Hepatocyte (in vitro differentiated cells): ENCODE measurements at regions not wholly inside any gene's neighbourhood (a gene's known extent, or its start where the extent isn't known, plus 50 kb on each side); places are given as distances from the start of the nearest gene placed in this dataset.

Experiments used
- EZH2 ChIP-seq: fragments of 200-600 bp; sonication (generic); IDR thresholded peaks from 2 replicates; pipeline ENCODE4 v1.6.1; 2016; ENCODE audit warnings: antibody characterized with exemption, mild to moderate bottlenecking, borderline replicate concordance
- EZH2phosphoT487 ChIP-seq: fragments of 200-600 bp; sonication (generic); IDR thresholded peaks from one replicate; pipeline ENCODE4 v1.6.1; 2018; ENCODE audit warnings: antibody characterized with exemption, mild to moderate bottlenecking, low read depth, moderate library complexity; ENCODE audit not compliant: unreplicated experiment, severe bottlenecking
- TF ChIP-seq, protein P1 (sequence below): fragments of 200-600 bp; sonication (generic); IDR thresholded peaks from 2 replicates; pipeline ENCODE4 v1.5.1; 2016; ENCODE audit warnings: antibody characterized with exemption, mild to moderate bottlenecking; ENCODE audit not compliant: poor library complexity

DNA sequence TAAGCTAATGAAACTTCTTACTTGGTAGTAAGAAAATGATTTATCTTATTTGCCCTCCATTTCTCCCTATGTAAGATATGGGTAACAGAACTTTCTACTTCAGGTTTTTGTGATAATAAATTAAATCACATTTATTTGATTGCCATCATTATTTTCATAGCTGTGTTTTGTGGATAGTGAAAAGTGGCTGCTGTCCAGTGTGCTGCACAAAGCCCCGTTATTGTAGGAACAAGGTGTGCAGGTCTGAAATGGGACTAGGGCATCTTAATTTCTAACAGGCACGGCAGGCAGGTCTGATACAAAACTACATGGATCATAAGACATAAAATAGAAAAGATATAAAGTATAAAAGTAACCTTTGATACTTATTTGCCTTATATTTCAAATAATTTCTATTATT lies 51.6 kb upstream of the THSD7B start:
- TF ChIP-seq, protein P1, sequence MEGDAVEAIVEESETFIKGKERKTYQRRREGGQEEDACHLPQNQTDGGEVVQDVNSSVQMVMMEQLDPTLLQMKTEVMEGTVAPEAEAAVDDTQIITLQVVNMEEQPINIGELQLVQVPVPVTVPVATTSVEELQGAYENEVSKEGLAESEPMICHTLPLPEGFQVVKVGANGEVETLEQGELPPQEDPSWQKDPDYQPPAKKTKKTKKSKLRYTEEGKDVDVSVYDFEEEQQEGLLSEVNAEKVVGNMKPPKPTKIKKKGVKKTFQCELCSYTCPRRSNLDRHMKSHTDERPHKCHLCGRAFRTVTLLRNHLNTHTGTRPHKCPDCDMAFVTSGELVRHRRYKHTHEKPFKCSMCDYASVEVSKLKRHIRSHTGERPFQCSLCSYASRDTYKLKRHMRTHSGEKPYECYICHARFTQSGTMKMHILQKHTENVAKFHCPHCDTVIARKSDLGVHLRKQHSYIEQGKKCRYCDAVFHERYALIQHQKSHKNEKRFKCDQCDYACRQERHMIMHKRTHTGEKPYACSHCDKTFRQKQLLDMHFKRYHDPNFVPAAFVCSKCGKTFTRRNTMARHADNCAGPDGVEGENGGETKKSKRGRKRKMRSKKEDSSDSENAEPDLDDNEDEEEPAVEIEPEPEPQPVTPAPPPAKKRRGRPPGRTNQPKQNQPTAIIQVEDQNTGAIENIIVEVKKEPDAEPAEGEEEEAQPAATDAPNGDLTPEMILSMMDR = no peak
- TF ChIP-seq EZH2 = no peak
- TF ChIP-seq EZH2phosphoT487 = no peak
